ENCODE measurements at regions not wholly inside any gene's neighbourhood (a gene's known extent, or its start where the extent isn't known, plus 50 kb on each side); places are given as distances from the start of the nearest gene placed in this dataset.

GRCh38 chr22:20639343-20639742 is 131.9 kb downstream of the MED15 start:
- Histone ChIP-seq H3K9me3 (ENCODE audit: control insufficient read depth, insufficient read depth, low read depth, low read length) (no peaks in the 10 kb centered on the region), H3K4me1 (ENCODE audit: control insufficient read depth, insufficient read depth, low read length) (no peaks in the 10 kb centered on the region; the same call in 1 of the 2 replicates), H3K27me3 (ENCODE audit: control insufficient read depth, insufficient read depth, low read length) (peaks cover 2% of the 10 kb centered on the region; the same call in 1 of the 2 replicates), H3K36me3 (ENCODE audit: control insufficient read depth, insufficient read depth, low read length) (no peaks in the 10 kb centered on the region), H3K27ac (ENCODE audit: low read length) (no peak overlapping the region), H3K4me3 (ENCODE audit: low read depth in 2 of 2, low read length in 2 of 2) (no peak overlapping the region)
- DNase-seq (ENCODE audit: low read depth, low spot score) = no peak
- ChIA-PET CTCF (no interaction called here), POLR2A (no interaction called here)
- intact Hi-C loops (cut with micrococcal nuclease; ENCODE audit: unreplicated experiment) (no loop called here), in situ Hi-C loops (cut with HindIII; ENCODE audit: low pct_unique_long_range_greater_than_20kb, low sequenced_read_pairs) (no loop called here)
- BruUV-seq (replicated peaks) = no TSS peak
- ATAC-seq = no peak
- TF ChIP-seq, protein P1, sequence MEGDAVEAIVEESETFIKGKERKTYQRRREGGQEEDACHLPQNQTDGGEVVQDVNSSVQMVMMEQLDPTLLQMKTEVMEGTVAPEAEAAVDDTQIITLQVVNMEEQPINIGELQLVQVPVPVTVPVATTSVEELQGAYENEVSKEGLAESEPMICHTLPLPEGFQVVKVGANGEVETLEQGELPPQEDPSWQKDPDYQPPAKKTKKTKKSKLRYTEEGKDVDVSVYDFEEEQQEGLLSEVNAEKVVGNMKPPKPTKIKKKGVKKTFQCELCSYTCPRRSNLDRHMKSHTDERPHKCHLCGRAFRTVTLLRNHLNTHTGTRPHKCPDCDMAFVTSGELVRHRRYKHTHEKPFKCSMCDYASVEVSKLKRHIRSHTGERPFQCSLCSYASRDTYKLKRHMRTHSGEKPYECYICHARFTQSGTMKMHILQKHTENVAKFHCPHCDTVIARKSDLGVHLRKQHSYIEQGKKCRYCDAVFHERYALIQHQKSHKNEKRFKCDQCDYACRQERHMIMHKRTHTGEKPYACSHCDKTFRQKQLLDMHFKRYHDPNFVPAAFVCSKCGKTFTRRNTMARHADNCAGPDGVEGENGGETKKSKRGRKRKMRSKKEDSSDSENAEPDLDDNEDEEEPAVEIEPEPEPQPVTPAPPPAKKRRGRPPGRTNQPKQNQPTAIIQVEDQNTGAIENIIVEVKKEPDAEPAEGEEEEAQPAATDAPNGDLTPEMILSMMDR (IDR thresholded peaks at IDR 0.05) = no peak
- TF ChIP-seq REST (IDR thresholded peaks at IDR 0.05; ENCODE audit: insufficient read depth in 1 of 2, low read depth in 2 of 2, low read length in 1 of 2) (no peak), TCF7L2 (IDR thresholded peaks at IDR 0.05; ENCODE audit: low read depth, low read length) (no peak), POLR2AphosphoS5 (IDR thresholded peaks at IDR 0.05; ENCODE audit: low read depth, low read length) (no peak), SIN3A (IDR thresholded peaks at IDR 0.05; ENCODE audit: borderline replicate concordance, insufficient read depth, low read depth, low read length) (no peak)

- H3K4me1 ChIP-seq (ENCODE audit: control insufficient read depth, insufficient read depth, low read length) = no peaks in the 10 kb centered on the region; the same call in 1 of the 2 replicates
- no peak for ATAC-seq
- CTCF ChIA-PET = no interaction called here
These were observed 132.3 kb downstream of the MED15 start for GRCh38 chr22:20639750-20640149.

More at GRCh38 chr22:20639750-20640149, 132.3 kb downstream of the MED15 start:
- Histone ChIP-seq H3K27ac (ENCODE audit: low read length) (no peak overlapping the region), H3K9me3 (ENCODE audit: control insufficient read depth, insufficient read depth, low read depth, low read length) (no peaks in the 10 kb centered on the region), H3K27me3 (ENCODE audit: control insufficient read depth, insufficient read depth, low read length) (peaks cover 2% of the 10 kb centered on the region; the same call in 1 of the 2 replicates), H3K36me3 (ENCODE audit: control insufficient read depth, insufficient read depth, low read length) (no peaks in the 10 kb centered on the region), H3K4me3 (ENCODE audit: low read depth in 2 of 2, low read length in 2 of 2) (no peak overlapping the region)
- in situ Hi-C loops (cut with HindIII; ENCODE audit: low pct_unique_long_range_greater_than_20kb, low sequenced_read_pairs) = no loop called here
- intact Hi-C loops (cut with micrococcal nuclease; ENCODE audit: unreplicated experiment) = no loop called here
- BruUV-seq (replicated peaks) = no TSS peak
- POLR2A ChIA-PET = no interaction called here
- TF ChIP-seq TCF7L2 (IDR thresholded peaks at IDR 0.05; ENCODE audit: low read depth, low read length) (no peak), POLR2AphosphoS5 (IDR thresholded peaks at IDR 0.05; ENCODE audit: low read depth, low read length) (no peak), REST (IDR thresholded peaks at IDR 0.05; ENCODE audit: insufficient read depth in 1 of 2, low read depth in 2 of 2, low read length in 1 of 2) (no peak), SIN3A (IDR thresholded peaks at IDR 0.05; ENCODE audit: borderline replicate concordance, insufficient read depth, low read depth, low read length) (no peak)
- TF ChIP-seq, protein P1 (IDR thresholded peaks at IDR 0.05) = no peak
- DNase-seq (ENCODE audit: low read depth, low spot score) = no peak
